GM23338 (cell line): ENCODE measurements at regions not wholly inside any gene's neighbourhood (a gene's known extent, or its start where the extent isn't known, plus 50 kb on each side); places are given as distances from the start of the nearest gene placed in this dataset.
A peak's percentile ranks its signal among the peaks of the same experiment; 100 is the strongest.

Experiments used
- ATAC-seq: fragments of 200-7000 bp; cut with Tn5 transposase; 3 replicates; pipeline ENCODE4 v1.9.1; 2020
- DNase-seq: peaks from one replicate; pipeline ENCODE4 v3.0.0-alpha.2; 2015; ENCODE audit warnings: low spot score
- H2AFZ ChIP-seq: fragments of 200-600 bp; sonication (generic); 2 replicates; pipeline ENCODE4 v1.8.0; 2016; ENCODE audit warnings: antibody characterized with exemption, mild to moderate bottlenecking, moderate library complexity
- H3F3A ChIP-seq: fragments of 200-600 bp; sonication (generic); replicated peaks from 2 replicates; pipeline ENCODE4 v1.8.0; 2017; ENCODE audit warnings: antibody characterized with exemption, mixed run types, low read depth
- H3K27ac ChIP-seq: fragments of 200-600 bp; sonication (generic); 2 replicates; pipeline ENCODE4 v1.6.1; 2016; ENCODE audit warnings: low read depth
- H3K27me3 ChIP-seq: fragments of 200-600 bp; sonication (generic); 2 replicates; pipeline ENCODE4 v1.8.0; 2016; ENCODE audit warnings: mild to moderate bottlenecking, mixed run types, moderate library complexity; ENCODE audit not compliant: insufficient read depth
- H3K36me3 ChIP-seq: fragments of 200-600 bp; sonication (generic); 2 replicates; pipeline ENCODE4 v1.8.0; 2016; ENCODE audit warnings: mild to moderate bottlenecking; ENCODE audit not compliant: insufficient read depth
- H3K4me1 ChIP-seq: fragments of 200-600 bp; sonication (generic); 2 replicates; pipeline ENCODE4 v1.8.0; 2016; ENCODE audit warnings: mild to moderate bottlenecking, moderate library complexity; ENCODE audit not compliant: insufficient read depth
- H3K4me2 ChIP-seq: fragments of 200-600 bp; sonication (generic); 2 replicates; pipeline ENCODE4 v1.7.1; 2017; ENCODE audit warnings: mixed run types
- H3K4me3 ChIP-seq: fragments of 200-600 bp; sonication (generic); 2 replicates; pipeline ENCODE4 v1.6.1; 2016; ENCODE audit warnings: mixed run types
- H3K79me2 ChIP-seq: fragments of 200-600 bp; sonication (generic); replicated peaks from 2 replicates; pipeline ENCODE4 v1.8.0; 2017; ENCODE audit warnings: mild to moderate bottlenecking; ENCODE audit not compliant: insufficient read depth
- H3K9me2 ChIP-seq: fragments of 200-600 bp; sonication (generic); 2 replicates; pipeline ENCODE4 v1.8.0; 2017; ENCODE audit not compliant: insufficient read depth
- H4K20me1 ChIP-seq: fragments of 200-600 bp; sonication (generic); replicated peaks from 2 replicates; pipeline ENCODE4 v1.8.0; 2017; ENCODE audit warnings: mild to moderate bottlenecking; ENCODE audit not compliant: insufficient read depth
- H3K27ac Mint-ChIP-seq: 2 replicates; pipeline ENCODE4 v1.8.0; 2020; ENCODE audit warnings: inconsistent platforms, mild to moderate bottlenecking, moderate library complexity, mixed read lengths
- H3K27me3 Mint-ChIP-seq: 3 replicates; pipeline ENCODE4 v1.8.0; 2022; ENCODE audit warnings: low read depth, mild to moderate bottlenecking, moderate library complexity, mixed read lengths, inconsistent platforms; ENCODE audit not compliant: insufficient read depth, poor library complexity
- H3K36me3 Mint-ChIP-seq: 3 replicates; pipeline ENCODE4 v1.8.0; 2021; ENCODE audit warnings: low read depth, mild to moderate bottlenecking, inconsistent platforms, moderate library complexity, mixed read lengths
- H3K4me1 Mint-ChIP-seq: 3 replicates; pipeline ENCODE4 v1.8.0; 2020; ENCODE audit warnings: mild to moderate bottlenecking, inconsistent platforms, mixed read lengths
- H3K4me3 Mint-ChIP-seq: 3 replicates; pipeline ENCODE4 v1.8.0; 2021; ENCODE audit warnings: moderate library complexity, mild to moderate bottlenecking, inconsistent platforms, mixed read lengths
- H3K9me3 Mint-ChIP-seq: 3 replicates; pipeline ENCODE4 v1.8.0; 2020; ENCODE audit warnings: moderate library complexity, mild to moderate bottlenecking, inconsistent platforms, mixed read lengths
- CREB1 ChIP-seq: fragments of 250-450 bp; sonication (Bioruptor Pico); IDR thresholded peaks from 2 replicates; pipeline ENCODE4 v1.5.0; 2020; ENCODE audit warnings: low read depth, mild to moderate bottlenecking, moderate library complexity
- ETS1 ChIP-seq: IDR thresholded peaks from 2 replicates; pipeline ENCODE4 v1.6.1; 2016; ENCODE audit warnings: antibody characterized with exemption
- EZH2 ChIP-seq: fragments of 200-600 bp; sonication (generic); IDR thresholded peaks from one replicate; pipeline ENCODE4 v1.8.0; 2017; ENCODE audit warnings: antibody characterized with exemption, mild to moderate bottlenecking, low read depth; ENCODE audit not compliant: unreplicated experiment
- EZH2phosphoT487 ChIP-seq: fragments of 200-600 bp; sonication (generic); IDR thresholded peaks from one replicate; pipeline ENCODE4 v1.8.1; 2018; ENCODE audit warnings: antibody characterized with exemption; ENCODE audit not compliant: unreplicated experiment
- JUNB ChIP-seq: IDR thresholded peaks from one replicate; pipeline ENCODE4 v1.6.1; 2016; ENCODE audit warnings: antibody characterized with exemption; ENCODE audit not compliant: unreplicated experiment
- NANOG ChIP-seq: IDR thresholded peaks from 2 replicates; pipeline ENCODE4 v1.6.1; 2016; ENCODE audit warnings: antibody characterized with exemption, borderline replicate concordance
- POLR2AphosphoS5 ChIP-seq: IDR thresholded peaks from 2 replicates; pipeline ENCODE4 v1.6.1; 2016; ENCODE audit warnings: antibody characterized with exemption, low read depth
- REST ChIP-seq: IDR thresholded peaks from one replicate; pipeline ENCODE4 v1.6.1; 2018; ENCODE audit warnings: antibody characterized with exemption; ENCODE audit not compliant: unreplicated experiment
- STAT1 ChIP-seq: IDR thresholded peaks from one replicate; pipeline ENCODE4 v1.6.1; 2016; ENCODE audit warnings: antibody characterized with exemption; ENCODE audit not compliant: unreplicated experiment
- ZNF114 ChIP-seq: fragments of 250-450 bp; sonication (Bioruptor Pico); IDR thresholded peaks from 2 replicates; pipeline ENCODE4 v1.5.0; 2020; ENCODE audit warnings: mild to moderate bottlenecking, moderate library complexity
- TF ChIP-seq, protein P1 (sequence below), 2 experiments: fragments of 200-600 bp in 1 of 2; sonication (generic) in 1 of 2; conservative IDR thresholded peaks; 2 replicates each; pipeline versions ENCODE4 v1.5.1 to v1.6.1; 2016 to 2017; ENCODE audit warnings: antibody characterized with exemption in 2 of 2, low read depth in 2 of 2, mild to moderate bottlenecking in 2 of 2, moderate library complexity in 1 of 2

DNA sequence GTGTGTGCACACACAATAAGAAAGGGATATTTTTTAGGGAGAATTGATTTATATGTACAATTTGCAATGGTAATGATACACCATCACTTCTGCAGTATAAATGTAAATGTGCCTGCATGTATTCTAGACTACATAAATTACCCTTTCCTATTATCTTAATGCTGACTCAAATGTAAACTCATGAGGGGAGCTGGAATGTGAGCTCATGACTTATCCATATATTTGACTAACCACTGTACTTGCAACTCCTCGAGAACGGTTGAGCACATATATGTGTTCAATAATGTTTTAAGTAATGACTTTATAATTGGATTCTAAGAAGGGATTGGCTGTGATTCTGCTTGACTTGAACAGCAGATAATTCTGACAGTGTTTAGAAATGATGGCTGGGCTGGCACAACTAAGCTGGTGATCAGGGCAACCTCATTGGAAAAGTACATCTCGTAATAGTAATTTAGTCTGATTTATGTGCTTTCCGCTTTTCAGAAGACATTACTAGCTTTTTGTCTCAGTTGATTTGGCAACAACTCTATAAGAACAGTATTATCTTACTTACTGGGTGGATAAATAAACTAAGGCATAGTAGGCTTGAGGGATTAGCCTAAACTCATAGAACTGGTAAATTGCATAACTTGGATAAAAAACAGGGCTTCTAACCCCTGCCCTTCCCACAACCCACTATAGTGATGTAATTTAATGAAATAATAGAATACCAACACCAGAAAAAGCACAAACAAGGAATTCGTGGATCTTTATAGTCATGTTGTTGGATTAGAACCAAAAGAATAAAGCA, 130.2 kb upstream of the SPEF2 start:
- ATAC-seq = no peak
- no peaks in the 10 kb centered on the region for H3K9me3 Mint-ChIP-seq
- Histone ChIP-seq H2AFZ (no peak overlapping the region), H3K27ac (no peak overlapping the region), H3K79me2 (no peaks in the 10 kb centered on the region), H3F3A (no peaks in the 10 kb centered on the region), H3K4me1 (peaks cover 39% of the 10 kb centered on the region), H3K27me3 (no peaks in the 10 kb centered on the region), H3K4me3 (no peak overlapping the region), H3K4me2 (no peak overlapping the region), H4K20me1 (no peaks in the 10 kb centered on the region), H3K36me3 (no peaks in the 10 kb centered on the region), H3K9me2 (no peaks in the 10 kb centered on the region)
- no peak for DNase-seq
- H3K36me3 Mint-ChIP-seq = no peaks in the 10 kb centered on the region
- TF ChIP-seq POLR2AphosphoS5 (no peak), NANOG (no peak), EZH2 (no peak), JUNB (no peak), STAT1 (no peak)
- TF ChIP-seq, protein P1, sequence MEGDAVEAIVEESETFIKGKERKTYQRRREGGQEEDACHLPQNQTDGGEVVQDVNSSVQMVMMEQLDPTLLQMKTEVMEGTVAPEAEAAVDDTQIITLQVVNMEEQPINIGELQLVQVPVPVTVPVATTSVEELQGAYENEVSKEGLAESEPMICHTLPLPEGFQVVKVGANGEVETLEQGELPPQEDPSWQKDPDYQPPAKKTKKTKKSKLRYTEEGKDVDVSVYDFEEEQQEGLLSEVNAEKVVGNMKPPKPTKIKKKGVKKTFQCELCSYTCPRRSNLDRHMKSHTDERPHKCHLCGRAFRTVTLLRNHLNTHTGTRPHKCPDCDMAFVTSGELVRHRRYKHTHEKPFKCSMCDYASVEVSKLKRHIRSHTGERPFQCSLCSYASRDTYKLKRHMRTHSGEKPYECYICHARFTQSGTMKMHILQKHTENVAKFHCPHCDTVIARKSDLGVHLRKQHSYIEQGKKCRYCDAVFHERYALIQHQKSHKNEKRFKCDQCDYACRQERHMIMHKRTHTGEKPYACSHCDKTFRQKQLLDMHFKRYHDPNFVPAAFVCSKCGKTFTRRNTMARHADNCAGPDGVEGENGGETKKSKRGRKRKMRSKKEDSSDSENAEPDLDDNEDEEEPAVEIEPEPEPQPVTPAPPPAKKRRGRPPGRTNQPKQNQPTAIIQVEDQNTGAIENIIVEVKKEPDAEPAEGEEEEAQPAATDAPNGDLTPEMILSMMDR (conservative IDR thresholded peaks at IDR 0.05; ENCODE audit: low read depth in 2 of 2) = no peak
- H3K27ac Mint-ChIP-seq = no peak overlapping the region
- no peaks in the 10 kb centered on the region for H3K27me3 Mint-ChIP-seq
- no peak overlapping the region for H3K4me3 Mint-ChIP-seq
- peaks cover 29% of the 10 kb centered on the region for H3K4me1 Mint-ChIP-seq

DNA sequence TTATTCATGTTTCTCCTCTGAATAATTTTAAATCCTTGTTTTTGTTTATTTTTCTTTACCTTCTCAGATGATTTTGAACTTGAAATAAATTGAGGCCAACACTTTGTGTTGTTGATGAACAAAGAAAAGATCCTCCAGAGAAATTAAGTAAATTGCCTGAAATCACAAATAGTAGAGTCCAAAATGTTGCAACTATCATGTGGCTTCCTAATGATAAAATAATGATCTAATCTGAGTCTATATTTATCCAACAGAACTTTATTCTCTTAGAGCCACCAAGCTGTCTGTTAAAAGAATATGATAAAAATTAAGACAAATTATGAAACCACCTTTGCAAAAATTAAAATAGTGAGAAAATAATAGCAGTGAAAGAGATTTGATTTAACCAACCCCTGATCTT, 132.2 kb upstream of the SPEF2 start:
- Histone ChIP-seq H3K4me2 (0 out of 2 replicates have a peak overlapping the region, but pooled peaks have one; percentile 1), H3K27me3 (no peaks in the 10 kb centered on the region), H3K4me3 (no peak overlapping the region), H3K9me2 (no peaks in the 10 kb centered on the region), H3K27ac (no peak overlapping the region), H3K36me3 (no peaks in the 10 kb centered on the region), H3K79me2 (no peaks in the 10 kb centered on the region), H4K20me1 (no peaks in the 10 kb centered on the region), H3F3A (no peaks in the 10 kb centered on the region), H2AFZ (no peak overlapping the region), H3K4me1 (peaks cover 41% of the 10 kb centered on the region)
- no peaks in the 10 kb centered on the region for H3K27me3 Mint-ChIP-seq
- no peaks in the 10 kb centered on the region for H3K9me3 Mint-ChIP-seq
- ATAC-seq = no peak
- H3K4me3 Mint-ChIP-seq = no peak overlapping the region
- H3K4me1 Mint-ChIP-seq = peaks cover 34% of the 10 kb centered on the region
- TF ChIP-seq, protein P1 (conservative IDR thresholded peaks at IDR 0.05; ENCODE audit: low read depth in 2 of 2) = no peak
- TF ChIP-seq EZH2phosphoT487 (no peak), STAT1 (no peak), ZNF114 (CRISPR knock-in tag) (no peak), REST (no peak), CREB1 (no peak), EZH2 (no peak), ETS1 (no peak), POLR2AphosphoS5 (no peak)
- DNase-seq = no peak
- H3K36me3 Mint-ChIP-seq = no peaks in the 10 kb centered on the region
- H3K27ac Mint-ChIP-seq = no peak overlapping the region
